Upper lobe of right lung (tissue), 1 donor: ENCODE measurements at regions not wholly inside any gene's neighbourhood (a gene's known extent, or its start where the extent isn't known, plus 50 kb on each side); places are given as distances from the start of the nearest gene placed in this dataset.
"Not testable (repeated sequence)": the region's sequence is repeated elsewhere in the genome, so short reads cannot be mapped to it uniquely, and the experiment has no call there.

Source experiments
- ATAC-seq: fragments of 200-7000 bp; cut with Tn5 transposase; one replicate; pipeline ENCODE4 v1.9.1; 2020; ENCODE audit warnings: mild to moderate bottlenecking, moderate library complexity
- DNase-seq: peaks from one replicate; pipeline ENCODE4 v3.0.0-alpha.2; 2020
- H3K27ac ChIP-seq: fragments of 200-600 bp; one replicate; pipeline ENCODE4 v1.8.0; 2022
- H3K27me3 ChIP-seq: fragments of 200-600 bp; one replicate; pipeline ENCODE4 v1.8.0; 2022; ENCODE audit warnings: mild to moderate bottlenecking
- H3K36me3 ChIP-seq: fragments of 200-600 bp; one replicate; pipeline ENCODE4 v1.8.0; 2022
- H3K4me1 ChIP-seq: fragments of 200-600 bp; one replicate; pipeline ENCODE4 v1.8.0; 2022
- H3K4me3 ChIP-seq: fragments of 200-600 bp; one replicate; pipeline ENCODE4 v1.8.0; 2022; ENCODE audit warnings: mild to moderate bottlenecking
- H3K9me3 ChIP-seq: fragments of 200-600 bp; one replicate; pipeline ENCODE4 v1.8.0; 2022
- intact Hi-C: fragments of 100-400 bp; cut with DNase I; formaldehyde crosslinking; loops from one replicate; pipeline ENCODE4 v1.11.0; 2022
- TF ChIP-seq, protein P1 (sequence below): fragments of 200-600 bp; IDR thresholded peaks from one replicate; pipeline ENCODE4 v1.8.0; 2022; ENCODE audit warnings: antibody characterized with exemption
- donor health status: DM: no; HTN: yes; CAD: no; lungs with severe emphysema.

DNA sequence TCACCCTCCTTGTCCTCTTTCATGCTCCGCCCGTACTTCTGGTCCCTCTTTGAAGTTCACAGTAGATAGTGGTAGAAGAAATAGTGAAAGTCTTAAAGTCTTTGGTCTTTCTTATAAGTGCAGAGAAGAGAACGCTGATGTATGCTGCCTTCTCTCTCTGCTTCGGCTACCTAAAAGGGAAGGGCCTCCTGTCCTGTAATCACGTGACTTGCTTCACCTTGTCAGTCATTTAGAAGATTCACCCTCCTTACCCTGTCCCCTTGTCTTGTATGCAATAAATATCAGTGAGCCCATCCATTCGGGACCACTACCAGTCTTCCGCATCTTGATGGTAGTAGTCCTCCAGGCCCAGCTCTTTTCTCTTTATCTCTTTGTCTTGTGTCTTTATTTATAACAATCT is 144.6 kb downstream of the ARL4C start:
- Histone ChIP-seq H3K27me3 (no peaks in the 10 kb centered on the region), H3K4me1 (peaks cover 4% of the 10 kb centered on the region), H3K27ac (no peak overlapping the region), H3K4me3 (no peak overlapping the region), H3K9me3 (no peaks in the 10 kb centered on the region), H3K36me3 (no peaks in the 10 kb centered on the region)
- intact Hi-C loops = no loop called here
- no peak for DNase-seq
- ATAC-seq = no peak
- TF ChIP-seq, protein P1, sequence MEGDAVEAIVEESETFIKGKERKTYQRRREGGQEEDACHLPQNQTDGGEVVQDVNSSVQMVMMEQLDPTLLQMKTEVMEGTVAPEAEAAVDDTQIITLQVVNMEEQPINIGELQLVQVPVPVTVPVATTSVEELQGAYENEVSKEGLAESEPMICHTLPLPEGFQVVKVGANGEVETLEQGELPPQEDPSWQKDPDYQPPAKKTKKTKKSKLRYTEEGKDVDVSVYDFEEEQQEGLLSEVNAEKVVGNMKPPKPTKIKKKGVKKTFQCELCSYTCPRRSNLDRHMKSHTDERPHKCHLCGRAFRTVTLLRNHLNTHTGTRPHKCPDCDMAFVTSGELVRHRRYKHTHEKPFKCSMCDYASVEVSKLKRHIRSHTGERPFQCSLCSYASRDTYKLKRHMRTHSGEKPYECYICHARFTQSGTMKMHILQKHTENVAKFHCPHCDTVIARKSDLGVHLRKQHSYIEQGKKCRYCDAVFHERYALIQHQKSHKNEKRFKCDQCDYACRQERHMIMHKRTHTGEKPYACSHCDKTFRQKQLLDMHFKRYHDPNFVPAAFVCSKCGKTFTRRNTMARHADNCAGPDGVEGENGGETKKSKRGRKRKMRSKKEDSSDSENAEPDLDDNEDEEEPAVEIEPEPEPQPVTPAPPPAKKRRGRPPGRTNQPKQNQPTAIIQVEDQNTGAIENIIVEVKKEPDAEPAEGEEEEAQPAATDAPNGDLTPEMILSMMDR = no peak

DNA sequence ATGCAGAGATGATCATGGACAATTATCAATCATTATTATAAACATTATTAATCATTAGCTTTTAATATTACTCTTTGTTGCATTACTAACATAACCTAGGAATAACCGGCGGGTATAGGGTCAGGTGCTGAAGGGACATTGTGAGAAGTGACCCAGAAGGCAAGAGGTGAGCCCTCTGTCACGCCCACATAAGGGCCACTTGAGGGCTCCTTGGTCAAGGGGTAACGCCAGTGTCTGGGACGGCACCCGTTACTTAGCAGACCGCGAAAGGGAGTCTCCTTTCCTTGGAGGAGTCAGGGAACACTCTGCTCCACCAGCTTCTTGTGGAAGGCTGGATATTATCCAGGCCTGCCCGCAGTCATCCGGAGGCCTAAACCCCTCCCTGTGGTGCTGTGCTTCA is 145.0 kb downstream of the ARL4C start:
- not testable (repeated sequence) for ATAC-seq

DNA sequence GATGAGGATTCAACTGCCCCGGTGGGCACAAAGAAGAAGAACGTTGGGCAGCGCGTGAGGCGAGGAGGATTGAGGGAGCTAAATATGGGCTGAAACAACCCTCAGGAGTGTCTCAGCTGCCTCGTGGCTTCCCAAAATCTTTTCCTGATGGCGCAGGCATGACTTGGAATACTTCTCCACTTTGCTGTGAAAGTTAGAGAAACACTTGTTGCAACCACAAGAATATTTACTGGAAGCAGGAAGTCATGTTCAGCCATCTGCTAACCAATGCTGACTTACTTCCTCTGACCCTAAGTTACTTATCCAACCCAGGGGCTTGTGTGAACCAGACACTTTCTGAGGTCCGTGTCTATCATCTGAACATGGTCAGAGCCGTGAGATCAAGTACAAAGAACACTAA is 148.8 kb downstream of the ARL4C start:
- ATAC-seq = peak; percentile 43
- H3K4me1 ChIP-seq = peaks cover 4% of the 10 kb centered on the region
- H3K4me3 ChIP-seq = no peak overlapping the region
- H3K9me3 ChIP-seq = no peaks in the 10 kb centered on the region
- H3K27ac ChIP-seq = no peak overlapping the region
- no peaks in the 10 kb centered on the region for H3K36me3 ChIP-seq
- TF ChIP-seq, protein P1 = no peak
- no peak for DNase-seq
- no peaks in the 10 kb centered on the region for H3K27me3 ChIP-seq
- intact Hi-C loops = no loop called here

More for the DNA sequence above, 145.0 kb downstream of the ARL4C start:
- H3K36me3 ChIP-seq, DNase-seq, H3K4me1 ChIP-seq, H3K9me3 ChIP-seq, H3K4me3 ChIP-seq, H3K27ac ChIP-seq, intact Hi-C loops, H3K27me3 ChIP-seq: not testable (repeated sequence)

DNA sequence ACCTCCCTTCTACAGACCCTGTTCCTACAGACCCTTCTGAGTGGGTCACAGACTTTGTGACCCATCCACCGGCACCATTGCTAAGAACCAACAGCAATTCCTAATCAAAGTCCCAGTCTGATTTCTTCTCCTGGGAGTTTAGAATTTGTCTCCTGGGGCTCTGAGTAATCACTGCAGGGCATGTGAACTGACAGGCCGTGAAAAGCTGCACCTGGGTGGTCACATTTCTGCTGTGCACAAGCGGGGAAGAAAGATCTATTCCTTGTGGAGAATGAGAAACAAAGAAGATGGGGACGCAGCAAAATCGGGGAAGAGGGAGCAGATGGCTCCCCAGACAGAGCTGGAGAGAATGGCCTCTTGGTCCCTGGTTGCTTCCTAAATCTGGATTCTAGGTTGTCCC is 151.0 kb downstream of the ARL4C start:
- Histone ChIP-seq H3K27me3 (no peaks in the 10 kb centered on the region), H3K4me3 (no peak overlapping the region), H3K27ac (no peak overlapping the region), H3K9me3 (no peaks in the 10 kb centered on the region), H3K4me1 (peaks cover 4% of the 10 kb centered on the region), H3K36me3 (no peaks in the 10 kb centered on the region)
- DNase-seq = no peak
- intact Hi-C loops = no loop called here
- TF ChIP-seq, protein P1 = no peak
- no peak for ATAC-seq

DNA sequence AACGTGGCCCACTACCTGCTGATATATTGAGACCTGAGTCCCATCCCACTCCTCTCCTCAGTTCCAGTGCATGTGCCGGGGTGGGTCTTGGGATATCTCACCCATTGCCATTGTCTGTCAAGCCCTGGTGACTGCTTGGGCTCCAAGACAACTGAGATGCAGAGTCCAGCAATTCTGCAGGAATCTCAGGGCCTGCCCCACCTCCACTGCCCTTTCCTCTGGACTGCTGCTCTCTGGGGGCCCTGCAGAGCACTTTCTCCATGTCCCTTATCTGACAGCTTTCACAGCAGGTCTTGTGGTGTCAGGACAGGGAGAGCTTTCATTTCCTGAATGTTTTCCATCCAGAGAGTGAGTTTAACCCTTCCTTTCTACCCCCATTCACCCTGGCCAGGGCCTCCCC is 152.9 kb downstream of the ARL4C start:
- H3K27ac ChIP-seq = no peak overlapping the region
- no peak overlapping the region for H3K4me3 ChIP-seq
- H3K27me3 ChIP-seq = no peaks in the 10 kb centered on the region
- intact Hi-C loops = no loop called here
- no peaks in the 10 kb centered on the region for H3K9me3 ChIP-seq
- DNase-seq = no peak
- ATAC-seq = no peak
- no peaks in the 10 kb centered on the region for H3K36me3 ChIP-seq
- TF ChIP-seq, protein P1 = no peak
- H3K4me1 ChIP-seq = peaks cover 4% of the 10 kb centered on the region

DNA sequence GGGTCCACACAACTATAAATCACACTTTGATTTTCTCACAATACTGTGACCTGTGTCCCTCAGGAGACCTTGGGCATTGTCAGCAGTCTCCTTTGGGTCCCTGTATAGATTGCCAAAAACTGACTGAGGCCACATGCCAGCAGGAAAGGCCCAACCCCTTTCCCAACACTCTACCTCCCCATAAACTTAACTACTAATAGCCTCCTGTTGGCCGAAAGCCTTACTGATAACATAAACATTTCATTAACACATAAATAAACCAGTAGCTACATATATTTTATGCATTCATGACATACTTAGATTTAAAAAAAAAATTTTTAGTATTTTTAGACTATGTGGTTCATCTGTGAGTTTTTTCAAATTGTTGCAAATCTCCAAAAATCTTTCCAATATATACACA is 153.5 kb downstream of the ARL4C start:
- Histone ChIP-seq H3K27ac (no peak overlapping the region), H3K9me3 (no peaks in the 10 kb centered on the region), H3K4me1 (peaks cover 4% of the 10 kb centered on the region), H3K4me3 (no peak overlapping the region), H3K27me3 (no peaks in the 10 kb centered on the region), H3K36me3 (no peaks in the 10 kb centered on the region)
- TF ChIP-seq, protein P1 = no peak
- DNase-seq (no peak), ATAC-seq (no peak)
- intact Hi-C loops = no loop called here
